Esophagus (tissue), 2 donors: ENCODE measurements at regions not wholly inside any gene's neighbourhood (a gene's known extent, or its start where the extent isn't known, plus 50 kb on each side); places are given as distances from the start of the nearest gene placed in this dataset.

ENCODE experiments used
- H3K27ac ChIP-seq, 2 donors: one replicate each; pipeline ENCODE4 v1.5.1; 2013; ENCODE audit warnings: low read depth in 2 of 2, mild to moderate bottlenecking in 2 of 2, inconsistent platforms in 1 of 2, low read length in 1 of 2, moderate library complexity in 1 of 2
- H3K27me3 ChIP-seq, 2 donors: one replicate each; pipeline ENCODE4 v1.6.1; 2013; ENCODE audit warnings: low read length in 2 of 2, control low read depth in 1 of 2, mild to moderate bottlenecking in 1 of 2; ENCODE audit not compliant: insufficient read depth in 2 of 2, control insufficient read depth in 1 of 2
- H3K36me3 ChIP-seq, 2 donors: one replicate each; pipeline ENCODE4 v1.6.1; 2013; ENCODE audit warnings: low read length in 1 of 2; ENCODE audit not compliant: control insufficient read depth in 2 of 2, insufficient read depth in 2 of 2
- H3K4me1 ChIP-seq, 2 donors: one replicate each; pipeline ENCODE4 v1.6.1; 2013; ENCODE audit warnings: low read length in 1 of 2; ENCODE audit not compliant: control insufficient read depth in 2 of 2, insufficient read depth in 2 of 2
- H3K4me3 ChIP-seq, 2 donors: one replicate each; pipeline ENCODE4 v1.5.1; 2013; ENCODE audit warnings: low read length in 2 of 2, mild to moderate bottlenecking in 2 of 2, low read depth in 1 of 2, moderate library complexity in 1 of 2
- H3K9me3 ChIP-seq, 2 donors: one replicate each; pipeline ENCODE4 v1.6.1; 2013; ENCODE audit warnings: mild to moderate bottlenecking in 2 of 2, low read depth in 1 of 2, low read length in 1 of 2, moderate library complexity in 1 of 2; ENCODE audit not compliant: control insufficient read depth in 2 of 2, insufficient read depth in 1 of 2
- WGBS, 2 donors: extraction: QIAGEN DNeasy Blood & Tissue Kit; methylation state at CpG; one replicate each; pipeline ENCODE4 v1.1.7; 2013; 5-methylcytosine and 5-hydroxymethylcytosine counted together
- donor health status: healthy with polysubstance abuse.
- donor health status: Bipolar disorder and iron deficiency.

GRCh38 chr12:105921055-105921454 lies 217.7 kb downstream of the NUAK1 start:
- H3K27ac ChIP-seq = no peak overlapping the region
- 79 to 80% methylated on average over 1 of the region's 1 CpG for WGBS, 2 donors

GRCh38 chr12:105921872-105922669 lies 216.7 kb downstream of the NUAK1 start:
- H3K27ac ChIP-seq = no peak overlapping the region

More at GRCh38 chr12:105921055-105921454, 217.7 kb downstream of the NUAK1 start:
- peaks cover 0 to 2% of the 10 kb centered on the region in 2 donors for H3K4me1 ChIP-seq
- no peaks in the 10 kb centered on the region for H3K36me3 ChIP-seq
- no peaks in the 10 kb centered on the region for H3K27me3 ChIP-seq
- H3K9me3 ChIP-seq = no peaks in the 10 kb centered on the region
- H3K4me3 ChIP-seq = no peak overlapping the region

GRCh38 chr12:105922670-105923102 lies 216.1 kb downstream of the NUAK1 start:
- Histone ChIP-seq H3K27ac (no peak overlapping the region), H3K36me3 (no peaks in the 10 kb centered on the region), H3K4me1 (peaks cover 0 to 2% of the 10 kb centered on the region in 2 donors), H3K4me3 (no peak overlapping the region), H3K27me3 (no peaks in the 10 kb centered on the region), H3K9me3 (no peaks in the 10 kb centered on the region)
- WGBS, 2 donors = 87% methylated on average over 5 of the region's 5 CpGs

More at GRCh38 chr12:105921872-105922669, 216.7 kb downstream of the NUAK1 start:
- no peaks in the 10 kb centered on the region for H3K9me3 ChIP-seq
- H3K36me3 ChIP-seq = no peaks in the 10 kb centered on the region
- no peak overlapping the region for H3K4me3 ChIP-seq
- WGBS, 2 donors = 59 to 61% methylated on average over 4 of the region's 4 CpGs
- peaks cover 0 to 2% of the 10 kb centered on the region in 2 donors for H3K4me1 ChIP-seq
- no peaks in the 10 kb centered on the region for H3K27me3 ChIP-seq

GRCh38 chr12:105924526-105925208 lies 214.1 kb downstream of the NUAK1 start:
- Histone ChIP-seq H3K36me3 (no peaks in the 10 kb centered on the region), H3K9me3 (no peaks in the 10 kb centered on the region), H3K4me1 (peaks cover 0 to 2% of the 10 kb centered on the region in 2 donors), H3K4me3 (no peak overlapping the region), H3K27me3 (no peaks in the 10 kb centered on the region), H3K27ac (no peak overlapping the region)
- 62 to 64% methylated on average over 7 of the region's 7 CpGs for WGBS, 2 donors

GRCh38 chr12:105927564-105927963 lies 211.2 kb downstream of the NUAK1 start:
- Histone ChIP-seq H3K36me3 (no peaks in the 10 kb centered on the region), H3K27me3 (no peaks in the 10 kb centered on the region), H3K4me1 (peaks cover 0 to 4% of the 10 kb centered on the region in 2 donors), H3K4me3 (no peak overlapping the region), H3K27ac (peak overlapping the region in 1 of 2 donors; percentile 15), H3K9me3 (no peaks in the 10 kb centered on the region)
- WGBS, 2 donors = 93% methylated on average over 5 of the region's 5 CpGs

GRCh38 chr12:105928436-105928835 lies 210.3 kb downstream of the NUAK1 start:
- Histone ChIP-seq H3K27ac (peak overlapping the region in 1 of 2 donors; percentile 72), H3K36me3 (no peaks in the 10 kb centered on the region), H3K4me3 (no peak overlapping the region), H3K9me3 (no peaks in the 10 kb centered on the region), H3K27me3 (no peaks in the 10 kb centered on the region), H3K4me1 (peaks cover 0 to 4% of the 10 kb centered on the region in 2 donors)
- 35 to 39% methylated on average over 3 of the region's 3 CpGs for WGBS, 2 donors

- no peaks in the 10 kb centered on the region for H3K36me3 ChIP-seq
- WGBS, 2 donors = 80 to 86% methylated on average over 1 of the region's 1 CpG
- H3K27me3 ChIP-seq = no peaks in the 10 kb centered on the region
- H3K9me3 ChIP-seq = no peaks in the 10 kb centered on the region
- H3K27ac ChIP-seq = no peak overlapping the region
- H3K4me1 ChIP-seq = peaks cover 3 to 9% of the 10 kb centered on the region in 2 donors
- H3K4me3 ChIP-seq = no peak overlapping the region
Measured at GRCh38 chr12:105929192-105929591, 209.6 kb downstream of the NUAK1 start.

- H3K27me3 ChIP-seq = no peaks in the 10 kb centered on the region
- peaks cover 3 to 9% of the 10 kb centered on the region in 2 donors for H3K4me1 ChIP-seq
- no peak overlapping the region for H3K27ac ChIP-seq
- 81 to 90% methylated on average over 10 of the region's 10 CpGs for WGBS, 2 donors
- no peaks in the 10 kb centered on the region for H3K9me3 ChIP-seq
- no peaks in the 10 kb centered on the region for H3K36me3 ChIP-seq
- no peak overlapping the region for H3K4me3 ChIP-seq
Measured at GRCh38 chr12:105930557-105931503, 207.9 kb downstream of the NUAK1 start.
